ENCODE measurements at regions not wholly inside any gene's neighbourhood (a gene's known extent, or its start where the extent isn't known, plus 50 kb on each side); places are given as distances from the start of the nearest gene placed in this dataset.
A peak's percentile ranks its signal among the peaks of the same experiment; 100 is the strongest.
"Not testable (repeated sequence)": the region's sequence is repeated elsewhere in the genome, so short reads cannot be mapped to it uniquely, and the experiment has no call there.

DNA sequence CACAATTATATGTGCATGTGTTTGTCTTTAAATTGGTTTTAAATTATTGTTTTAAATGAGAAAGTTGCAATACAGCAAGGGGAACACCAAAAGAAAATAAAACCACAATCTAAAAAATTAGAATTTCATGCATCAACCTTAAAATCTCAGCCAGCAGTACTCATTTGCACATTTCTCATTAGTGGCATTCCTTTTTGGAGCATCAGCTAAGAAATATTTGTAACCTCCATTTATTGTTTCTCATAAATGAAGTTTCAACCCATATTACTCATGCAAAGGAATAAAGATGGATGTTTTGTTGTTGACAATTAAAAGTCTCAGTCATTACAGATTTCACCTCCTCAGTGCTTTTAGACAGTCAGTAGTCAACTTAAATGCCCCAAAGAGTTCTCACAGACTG is 160.1 kb downstream of the TBX15 start:
- DNase-seq (ENCODE audit: low read depth in 1 of 2, low spot score in 2 of 2) = no peak
- H3K36me3 ChIP-seq = no peaks in the 10 kb centered on the region

DNA sequence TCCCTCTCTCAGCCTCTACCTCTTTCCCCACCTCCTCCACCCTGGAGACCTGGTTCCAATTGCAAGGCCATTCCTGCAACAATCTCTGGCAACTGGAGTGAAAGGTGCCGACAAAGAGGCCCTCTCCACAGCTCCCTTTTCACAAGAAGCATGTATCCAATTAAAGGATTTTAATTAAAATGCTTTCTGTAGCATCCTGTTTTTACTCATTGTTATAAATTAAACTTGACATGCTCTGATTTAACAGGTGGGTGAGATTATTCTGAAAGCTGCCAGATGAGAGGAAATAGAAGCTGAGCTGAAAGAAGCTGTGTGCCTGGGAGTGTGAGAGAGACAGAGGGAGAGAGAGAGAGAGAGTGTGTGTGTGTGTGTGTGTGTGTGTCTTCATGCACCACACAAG is 160.5 kb downstream of the TBX15 start:
- H3K4me3 ChIP-seq = no peak overlapping the region
- no peaks in the 10 kb centered on the region for H3K4me1 ChIP-seq (replicated peaks)
- H3K36me3 ChIP-seq = no peaks in the 10 kb centered on the region
- 0 out of 2 replicates have a peak, but pooled peaks cover 4% of the 10 kb centered on the region for H3K27me3 ChIP-seq (replicated peaks)
- H3K27ac ChIP-seq = no peak overlapping the region
- H3K9me3 ChIP-seq (replicated peaks) = no peaks in the 10 kb centered on the region
- no peak for DNase-seq (ENCODE audit: low read depth in 1 of 2, low spot score in 2 of 2)

More for the DNA sequence above, 160.1 kb downstream of the TBX15 start:
- Histone ChIP-seq H3K27me3 (replicated peaks) (0 out of 2 replicates have a peak, but pooled peaks cover 4% of the 10 kb centered on the region), H3K4me3 (no peak overlapping the region), H3K9me3 (replicated peaks) (no peaks in the 10 kb centered on the region), H3K4me1 (replicated peaks) (no peaks in the 10 kb centered on the region), H3K27ac (no peak overlapping the region)

DNA sequence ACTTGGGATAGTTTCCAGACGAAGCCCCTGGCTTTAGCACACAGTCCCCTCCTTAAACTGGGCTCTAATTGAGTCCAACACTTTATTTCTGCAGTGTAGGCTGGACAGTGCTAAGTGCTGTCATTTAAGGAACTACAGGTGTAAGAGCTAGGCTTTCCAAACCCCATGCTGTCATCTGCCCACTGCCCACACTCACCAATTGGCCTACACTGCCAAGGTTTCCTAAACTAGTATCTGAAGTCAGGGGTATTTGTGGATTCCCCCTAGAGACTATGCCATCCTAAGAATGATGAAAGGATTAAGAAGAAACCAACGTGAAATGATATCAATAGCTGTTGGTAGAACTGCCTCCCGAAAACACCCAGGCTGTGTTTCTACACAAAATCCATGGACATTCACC is 160.9 kb downstream of the TBX15 start:
- no peaks in the 10 kb centered on the region for H3K4me1 ChIP-seq (replicated peaks)
- no peaks in the 10 kb centered on the region for H3K36me3 ChIP-seq
- no peaks in the 10 kb centered on the region for H3K9me3 ChIP-seq (replicated peaks)
- no peak overlapping the region for H3K27ac ChIP-seq
- H3K4me3 ChIP-seq = no peak overlapping the region
- DNase-seq (ENCODE audit: low read depth in 1 of 2, low spot score in 2 of 2) = no peak
- H3K27me3 ChIP-seq (replicated peaks) = 0 out of 2 replicates have a peak, but pooled peaks cover 4% of the 10 kb centered on the region

DNA sequence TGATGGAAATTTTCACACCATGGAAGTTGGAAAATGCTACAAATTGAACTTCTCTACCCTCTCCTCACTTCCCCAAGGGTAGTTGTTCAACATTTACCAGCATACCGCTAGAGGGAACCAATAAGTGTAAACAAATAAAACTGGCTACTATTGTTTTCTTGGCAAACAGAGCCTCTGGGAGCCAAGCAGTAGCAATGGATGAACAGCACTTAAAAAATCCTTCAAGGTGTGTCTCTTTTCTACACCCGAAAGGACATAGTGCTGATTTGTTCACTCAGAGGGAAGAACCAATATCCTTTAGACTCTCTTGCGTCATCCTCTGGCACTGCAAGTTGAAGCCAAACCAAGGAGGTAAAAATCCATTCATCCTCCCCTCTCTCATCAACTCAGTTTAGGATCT is 161.5 kb downstream of the TBX15 start:
- H3K27ac ChIP-seq = no peak overlapping the region
- DNase-seq (ENCODE audit: low read depth in 1 of 2, low spot score in 2 of 2) = peak in 1 of 2 experiments; percentile 9
- no peaks in the 10 kb centered on the region for H3K36me3 ChIP-seq
- H3K9me3 ChIP-seq (replicated peaks) = no peaks in the 10 kb centered on the region
- no peaks in the 10 kb centered on the region for H3K4me1 ChIP-seq (replicated peaks)
- H3K27me3 ChIP-seq (replicated peaks) = 0 out of 2 replicates have a peak, but pooled peaks cover 4% of the 10 kb centered on the region
- H3K4me3 ChIP-seq = no peak overlapping the region

DNA sequence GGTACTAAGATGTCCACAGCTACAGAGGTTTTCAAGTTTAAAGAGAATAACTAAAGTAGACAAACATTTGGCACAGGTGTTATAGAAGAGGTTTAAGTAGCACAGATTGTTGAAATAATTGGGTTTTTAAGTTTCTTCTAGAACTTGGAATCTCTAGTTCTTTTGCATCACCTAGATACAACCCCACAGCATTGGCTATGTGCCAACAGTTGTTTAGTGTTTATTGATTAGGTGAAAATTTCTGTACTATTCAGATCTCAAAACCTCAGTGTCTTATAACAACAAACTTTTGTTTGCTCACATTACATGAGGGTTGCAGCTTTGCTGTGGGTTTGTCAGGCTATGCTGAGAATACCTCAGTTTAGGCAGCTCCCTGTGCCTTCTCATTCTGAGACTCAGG is 162.5 kb downstream of the TBX15 start:
- H3K27me3 ChIP-seq (replicated peaks) = 0 out of 2 replicates have a peak, but pooled peaks cover 4% of the 10 kb centered on the region
- H3K9me3 ChIP-seq (replicated peaks) = no peaks in the 10 kb centered on the region
- no peak overlapping the region for H3K4me3 ChIP-seq
- H3K27ac ChIP-seq = no peak overlapping the region
- no peaks in the 10 kb centered on the region for H3K36me3 ChIP-seq
- H3K4me1 ChIP-seq (replicated peaks) = no peaks in the 10 kb centered on the region
- no peak for DNase-seq (ENCODE audit: low read depth in 1 of 2, low spot score in 2 of 2)

DNA sequence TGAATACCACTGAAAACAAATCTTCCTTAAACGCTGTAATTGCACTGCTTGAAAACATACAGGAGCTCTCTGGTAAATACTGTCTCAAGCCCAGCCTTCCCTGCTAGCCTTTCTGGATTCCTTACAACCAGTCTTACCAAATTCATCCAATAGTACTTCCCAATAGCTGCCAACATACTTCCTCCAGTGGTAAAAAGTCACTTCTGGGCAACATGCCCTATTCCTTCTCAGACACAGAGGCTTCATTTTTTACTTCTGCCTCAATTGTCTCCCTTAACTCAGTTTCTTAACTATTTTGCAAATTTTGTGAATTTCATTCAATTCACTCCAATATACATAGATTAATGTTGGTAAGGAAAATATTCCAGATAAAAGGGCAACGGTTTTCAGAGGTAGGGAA is 166.3 kb downstream of the TBX15 start:
- H3K4me1 ChIP-seq (replicated peaks) = no peaks in the 10 kb centered on the region
- H3K36me3 ChIP-seq = no peaks in the 10 kb centered on the region
- H3K27ac ChIP-seq = no peak overlapping the region
- H3K27me3 ChIP-seq (replicated peaks) = peaks cover 4% of the 10 kb centered on the region; the same call in 1 of the 2 replicates
- DNase-seq (ENCODE audit: low read depth in 1 of 2, low spot score in 2 of 2) = no peak
- no peak overlapping the region for H3K4me3 ChIP-seq
- no peaks in the 10 kb centered on the region for H3K9me3 ChIP-seq (replicated peaks)

DNA sequence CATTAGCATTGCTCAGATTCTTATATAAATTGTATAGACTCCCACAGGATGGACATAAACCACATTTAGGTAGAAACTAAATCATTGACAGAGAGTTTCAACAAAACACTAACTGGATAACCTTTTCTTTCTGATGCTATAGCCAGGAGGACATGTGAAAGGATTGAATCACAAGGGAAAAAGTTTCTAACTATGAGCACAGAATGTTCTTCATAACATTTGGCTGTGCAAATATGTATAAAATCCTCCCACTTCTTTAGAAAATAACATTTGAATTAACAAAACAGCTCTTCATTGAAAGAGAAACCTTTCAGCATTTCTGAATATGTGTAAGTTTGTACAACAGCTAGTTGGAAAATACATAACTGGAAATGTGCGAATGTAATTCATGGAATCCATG is 167.3 kb downstream of the TBX15 start:
- peaks cover 4% of the 10 kb centered on the region; the same call in 1 of the 2 replicates for H3K27me3 ChIP-seq (replicated peaks)
- DNase-seq (ENCODE audit: low read depth in 1 of 2, low spot score in 2 of 2) = no peak
- no peak overlapping the region for H3K27ac ChIP-seq
- H3K9me3 ChIP-seq (replicated peaks) = no peaks in the 10 kb centered on the region
- H3K4me1 ChIP-seq (replicated peaks) = no peaks in the 10 kb centered on the region
- no peak overlapping the region for H3K4me3 ChIP-seq
- H3K36me3 ChIP-seq = no peaks in the 10 kb centered on the region

DNA sequence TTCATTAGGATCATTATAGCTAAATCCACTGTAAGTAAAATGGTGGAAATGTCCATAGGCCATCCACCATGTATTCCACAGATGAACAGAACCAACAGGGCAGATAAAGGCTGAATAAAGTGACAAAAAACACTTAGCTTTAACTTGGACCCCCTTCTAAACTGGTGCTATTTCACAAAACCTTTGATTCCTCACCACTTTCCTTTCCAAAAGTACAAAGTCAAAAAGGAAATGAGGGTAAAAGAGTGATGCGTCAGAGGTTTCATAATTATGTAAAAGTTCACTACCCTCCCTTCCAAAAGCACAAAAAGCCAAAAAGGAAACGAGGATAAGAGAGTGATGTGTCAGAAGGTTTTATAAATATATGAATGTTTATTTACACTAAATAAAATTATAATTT is 172.2 kb downstream of the TBX15 start:
- Histone ChIP-seq H3K9me3 (replicated peaks) (no peaks in the 10 kb centered on the region), H3K36me3 (no peaks in the 10 kb centered on the region), H3K4me3 (no peak overlapping the region), H3K27ac (no peak overlapping the region), H3K27me3 (replicated peaks) (no peaks in the 10 kb centered on the region; the same call in 1 of the 2 replicates), H3K4me1 (replicated peaks) (no peaks in the 10 kb centered on the region)
- DNase-seq (ENCODE audit: low read depth in 1 of 2, low spot score in 2 of 2) = no peak

DNA sequence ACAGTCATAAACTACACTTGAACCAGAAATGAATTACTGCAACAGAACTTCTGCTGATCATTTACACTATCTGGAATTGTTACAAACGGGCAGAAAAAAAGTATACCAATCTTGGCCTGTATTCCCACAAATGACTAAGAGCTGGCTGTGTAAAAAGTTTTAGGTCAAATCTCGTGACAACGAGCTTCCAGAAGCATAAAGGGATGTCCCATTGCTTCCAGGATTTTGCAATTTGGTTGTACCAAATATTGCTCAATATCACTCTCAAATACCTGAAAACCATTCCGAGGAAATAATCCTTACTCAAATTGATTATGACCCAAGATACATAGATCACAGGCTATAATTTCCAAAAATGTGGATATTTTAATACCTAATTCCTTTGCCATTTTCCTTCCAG is 175.6 kb downstream of the TBX15 start:
- Histone ChIP-seq H3K9me3 (replicated peaks) (no peaks in the 10 kb centered on the region), H3K4me3 (no peak overlapping the region), H3K36me3 (no peaks in the 10 kb centered on the region), H3K4me1 (replicated peaks) (no peaks in the 10 kb centered on the region), H3K27me3 (replicated peaks) (no peaks in the 10 kb centered on the region), H3K27ac (no peak overlapping the region)
- DNase-seq (ENCODE audit: low read depth in 1 of 2, low spot score in 2 of 2) = no peak

DNA sequence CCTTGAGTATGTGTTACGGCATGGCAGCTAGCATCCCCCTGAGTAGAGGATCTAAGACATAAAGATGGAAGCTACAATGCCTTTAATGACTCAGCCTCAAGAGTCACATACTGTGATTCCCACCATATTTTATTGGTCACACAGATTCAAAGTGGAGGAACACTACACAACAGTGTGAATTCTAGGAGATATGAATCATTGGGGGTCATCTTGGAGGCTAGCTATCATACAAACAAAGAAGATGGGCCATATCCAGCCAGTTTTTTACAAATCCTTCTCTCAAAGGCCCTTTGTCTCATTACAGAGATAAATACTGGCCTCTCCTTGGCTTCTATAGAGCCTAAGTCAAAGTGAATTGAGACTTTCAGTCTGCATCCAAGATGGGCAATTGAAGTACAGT is 177.0 kb downstream of the TBX15 start:
- no peak overlapping the region for H3K27ac ChIP-seq
- no peak overlapping the region for H3K4me3 ChIP-seq
- DNase-seq (ENCODE audit: low read depth in 1 of 2, low spot score in 2 of 2) = no peak
- no peaks in the 10 kb centered on the region for H3K9me3 ChIP-seq (replicated peaks)
- H3K4me1 ChIP-seq (replicated peaks) = no peaks in the 10 kb centered on the region
- no peaks in the 10 kb centered on the region for H3K36me3 ChIP-seq
- no peaks in the 10 kb centered on the region for H3K27me3 ChIP-seq (replicated peaks)

DNA sequence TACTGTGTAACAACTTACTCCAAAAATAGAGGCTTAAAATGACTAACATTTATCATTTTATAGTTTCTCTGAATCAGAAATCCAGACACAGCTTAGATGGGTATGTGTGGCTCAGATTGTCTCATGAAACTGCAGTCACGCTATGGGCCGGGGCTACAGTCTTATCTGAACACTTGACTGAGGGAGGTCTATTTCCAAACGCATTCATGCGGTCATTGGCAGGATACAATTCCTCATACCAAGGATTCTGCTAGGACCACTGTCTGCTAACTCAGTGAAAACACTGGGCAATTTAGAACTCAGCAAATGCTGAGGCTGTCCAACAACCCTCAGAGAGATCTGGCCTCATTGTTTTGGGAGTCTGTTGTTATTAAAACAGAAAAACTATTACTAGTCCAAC is 178.6 kb downstream of the TBX15 start:
- Histone ChIP-seq H3K27me3 (replicated peaks) (no peaks in the 10 kb centered on the region; the same call in 1 of the 2 replicates), H3K4me3 (no peak overlapping the region), H3K9me3 (replicated peaks) (no peaks in the 10 kb centered on the region), H3K4me1 (replicated peaks) (no peaks in the 10 kb centered on the region), H3K36me3 (no peaks in the 10 kb centered on the region), H3K27ac (no peak overlapping the region)
- DNase-seq (ENCODE audit: low read depth in 1 of 2, low spot score in 2 of 2) = no peak

DNA sequence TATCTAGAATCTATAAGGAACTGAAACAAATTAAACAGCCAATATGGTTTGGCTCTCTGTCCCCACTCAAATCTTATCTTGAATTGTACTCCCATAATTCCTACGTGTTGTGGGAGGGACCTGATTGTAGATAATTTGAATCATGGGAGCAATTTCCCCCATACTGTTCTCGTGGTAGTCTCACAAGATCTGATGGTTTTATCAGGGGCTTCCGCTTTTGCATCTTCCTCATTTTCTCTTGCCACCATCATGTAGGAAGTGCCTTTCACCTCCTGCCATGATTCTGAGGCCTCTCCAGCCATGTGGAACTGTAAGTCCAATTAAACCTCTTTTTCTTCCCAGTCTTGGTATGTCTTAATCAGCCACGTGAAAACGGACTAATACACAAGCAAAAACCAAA is 185.0 kb downstream of the TBX15 start:
- H3K4me1 ChIP-seq (replicated peaks); H3K36me3 ChIP-seq; H3K27me3 ChIP-seq (replicated peaks); H3K4me3 ChIP-seq; DNase-seq (ENCODE audit: low read depth in 1 of 2, low spot score in 2 of 2); H3K27ac ChIP-seq; H3K9me3 ChIP-seq (replicated peaks): not testable (repeated sequence)

DNA sequence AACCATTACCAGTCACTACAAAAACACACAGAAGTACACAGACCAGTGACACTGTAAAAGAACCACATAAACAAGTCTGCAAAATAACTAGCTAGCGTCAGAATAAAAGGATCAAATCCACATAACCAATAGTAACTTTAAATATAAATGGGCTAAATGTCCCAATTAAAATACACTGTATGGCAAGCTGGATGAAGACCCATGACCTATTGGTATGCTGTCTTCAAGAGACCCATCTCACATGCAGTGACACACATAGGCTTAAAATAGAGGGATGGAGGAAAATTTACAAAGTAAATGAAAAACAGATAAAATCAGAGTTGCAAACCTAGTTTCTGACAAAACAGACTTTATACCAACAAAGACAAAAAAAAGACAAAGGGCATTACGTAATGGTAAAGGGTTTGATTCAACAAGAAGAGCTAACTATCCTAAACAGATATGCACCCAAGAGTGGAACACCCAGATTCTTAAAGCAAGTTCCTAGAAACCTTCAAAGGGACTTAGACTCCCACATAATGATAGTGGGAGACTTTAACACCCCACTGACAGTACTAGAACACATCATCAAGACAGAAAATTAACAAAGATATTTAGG is 196.9 kb downstream of the TBX15 start:
- DNase-seq (ENCODE audit: low read depth in 1 of 2, low spot score in 2 of 2) = no peak
- H3K27me3 ChIP-seq (replicated peaks) = no peaks in the 10 kb centered on the region

DNA sequence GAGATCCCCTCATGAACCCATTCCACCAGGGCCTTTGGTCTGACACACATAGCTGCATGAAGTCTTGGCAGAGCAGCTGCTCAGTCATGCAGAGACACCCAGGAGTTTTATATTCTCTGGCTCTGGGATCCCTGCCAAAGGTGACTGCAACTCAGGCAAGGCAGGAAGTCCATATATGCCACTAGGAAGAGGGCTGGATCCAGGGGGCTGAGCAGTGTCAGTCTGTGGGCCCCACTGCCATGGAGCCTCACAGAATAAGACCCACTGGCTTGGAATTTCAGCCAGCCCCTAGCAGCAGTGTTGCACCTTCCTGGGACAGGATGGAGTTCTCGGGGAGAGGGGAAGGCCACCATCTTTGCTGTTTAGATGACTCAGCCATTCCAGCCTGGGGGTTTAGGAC is 199.7 kb downstream of the TBX15 start:
- Histone ChIP-seq H3K36me3 (no peaks in the 10 kb centered on the region), H3K4me1 (replicated peaks) (no peaks in the 10 kb centered on the region), H3K9me3 (replicated peaks) (peaks cover 5% of the 10 kb centered on the region; the same call in 1 of the 2 replicates), H3K27me3 (replicated peaks) (no peaks in the 10 kb centered on the region), H3K4me3 (no peak overlapping the region), H3K27ac (no peak overlapping the region)
- DNase-seq (ENCODE audit: low read depth in 1 of 2, low spot score in 2 of 2) = no peak

More for the DNA sequence above, 196.9 kb downstream of the TBX15 start:
- H3K9me3 ChIP-seq (replicated peaks) = peaks cover 5% of the 10 kb centered on the region; the same call in 1 of the 2 replicates
- no peaks in the 10 kb centered on the region for H3K4me1 ChIP-seq (replicated peaks)
- H3K27ac ChIP-seq = no peak overlapping the region
- H3K36me3 ChIP-seq = no peaks in the 10 kb centered on the region
- H3K4me3 ChIP-seq = no peak overlapping the region
